ENCODE measurements at regions not wholly inside any gene's neighbourhood (a gene's known extent, or its start where the extent isn't known, plus 50 kb on each side); places are given as distances from the start of the nearest gene placed in this dataset.

GRCh38 chr3:191962324-191962723, 501.4 kb downstream of the PYDC2 start:
- CTCF ChIA-PET = no interaction called here
- Mint-ChIP-seq H3K9me3 (ENCODE audit: unreplicated experiment) (no peaks in the 10 kb centered on the region), H3K4me3 (ENCODE audit: unreplicated experiment) (no peak overlapping the region), H3K27me3 (ENCODE audit: insufficient read depth, unreplicated experiment) (no peaks in the 10 kb centered on the region), H3K36me3 (ENCODE audit: insufficient read depth, unreplicated experiment) (no peaks in the 10 kb centered on the region), H3K4me1 (ENCODE audit: low read depth, unreplicated experiment) (peaks cover 6% of the 10 kb centered on the region), H3K27ac (ENCODE audit: unreplicated experiment) (no peak overlapping the region)
- Histone ChIP-seq H3K9me3 (no peaks in the 10 kb centered on the region), H3K36me3 (ENCODE audit: control insufficient read depth, insufficient read depth, low read length) (no peaks in the 10 kb centered on the region), H3K4me1 (peaks cover 11% of the 10 kb centered on the region), H3K27me3 (replicated peaks; ENCODE audit: control insufficient read depth, insufficient read depth, low read length) (no peaks in the 10 kb centered on the region), H3K4me3 (ENCODE audit: low read depth, low read length) (no peak overlapping the region)
- intact Hi-C loops (cut with micrococcal nuclease; ENCODE audit: unreplicated experiment) = no loop called here
- BruUV-seq (replicated peaks) = no TSS peak
- POLR2A ChIA-PET = no interaction called here
- no peak for DNase-seq
- TF ChIP-seq, protein P1, sequence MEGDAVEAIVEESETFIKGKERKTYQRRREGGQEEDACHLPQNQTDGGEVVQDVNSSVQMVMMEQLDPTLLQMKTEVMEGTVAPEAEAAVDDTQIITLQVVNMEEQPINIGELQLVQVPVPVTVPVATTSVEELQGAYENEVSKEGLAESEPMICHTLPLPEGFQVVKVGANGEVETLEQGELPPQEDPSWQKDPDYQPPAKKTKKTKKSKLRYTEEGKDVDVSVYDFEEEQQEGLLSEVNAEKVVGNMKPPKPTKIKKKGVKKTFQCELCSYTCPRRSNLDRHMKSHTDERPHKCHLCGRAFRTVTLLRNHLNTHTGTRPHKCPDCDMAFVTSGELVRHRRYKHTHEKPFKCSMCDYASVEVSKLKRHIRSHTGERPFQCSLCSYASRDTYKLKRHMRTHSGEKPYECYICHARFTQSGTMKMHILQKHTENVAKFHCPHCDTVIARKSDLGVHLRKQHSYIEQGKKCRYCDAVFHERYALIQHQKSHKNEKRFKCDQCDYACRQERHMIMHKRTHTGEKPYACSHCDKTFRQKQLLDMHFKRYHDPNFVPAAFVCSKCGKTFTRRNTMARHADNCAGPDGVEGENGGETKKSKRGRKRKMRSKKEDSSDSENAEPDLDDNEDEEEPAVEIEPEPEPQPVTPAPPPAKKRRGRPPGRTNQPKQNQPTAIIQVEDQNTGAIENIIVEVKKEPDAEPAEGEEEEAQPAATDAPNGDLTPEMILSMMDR (IDR thresholded peaks at IDR 0.05; ENCODE audit: insufficient read depth in 1 of 2, low read depth in 1 of 2, low read length in 1 of 2, severe bottlenecking in 1 of 2, unreplicated experiment in 1 of 2) = no peak

- Histone ChIP-seq H3K27me3 (replicated peaks; ENCODE audit: control insufficient read depth, insufficient read depth, low read length) (no peaks in the 10 kb centered on the region), H3K9me3 (no peaks in the 10 kb centered on the region), H3K4me1 (peaks cover 11% of the 10 kb centered on the region), H3K4me3 (ENCODE audit: low read depth, low read length) (no peak overlapping the region), H3K36me3 (ENCODE audit: control insufficient read depth, insufficient read depth, low read length) (no peaks in the 10 kb centered on the region)
- Mint-ChIP-seq H3K27ac (ENCODE audit: unreplicated experiment) (no peak overlapping the region), H3K4me3 (ENCODE audit: unreplicated experiment) (no peak overlapping the region), H3K9me3 (ENCODE audit: unreplicated experiment) (no peaks in the 10 kb centered on the region), H3K27me3 (ENCODE audit: insufficient read depth, unreplicated experiment) (no peaks in the 10 kb centered on the region), H3K4me1 (ENCODE audit: low read depth, unreplicated experiment) (peaks cover 6% of the 10 kb centered on the region), H3K36me3 (ENCODE audit: insufficient read depth, unreplicated experiment) (no peaks in the 10 kb centered on the region)
- POLR2A ChIA-PET = no interaction called here
- TF ChIP-seq, protein P1 (IDR thresholded peaks at IDR 0.05; ENCODE audit: insufficient read depth in 1 of 2, low read depth in 1 of 2, low read length in 1 of 2, severe bottlenecking in 1 of 2, unreplicated experiment in 1 of 2) = no peak
- BruUV-seq (replicated peaks) = no TSS peak
- no peak for DNase-seq
- CTCF ChIA-PET = no interaction called here
- intact Hi-C loops (cut with micrococcal nuclease; ENCODE audit: unreplicated experiment) = no loop called here
These were observed 502.2 kb downstream of the PYDC2 start for GRCh38 chr3:191963182-191963581.

GRCh38 chr3:191966556-191966955, 505.6 kb downstream of the PYDC2 start:
- intact Hi-C loops (cut with micrococcal nuclease; ENCODE audit: unreplicated experiment) = no loop called here
- ChIA-PET POLR2A (no interaction called here), CTCF (no interaction called here)

More at GRCh38 chr3:191966556-191966955, 505.6 kb downstream of the PYDC2 start:
- H3K36me3 ChIP-seq (ENCODE audit: control insufficient read depth, insufficient read depth, low read length) = no peaks in the 10 kb centered on the region
- H3K27me3 ChIP-seq (replicated peaks; ENCODE audit: control insufficient read depth, insufficient read depth, low read length) = no peaks in the 10 kb centered on the region
- Mint-ChIP-seq H3K4me1 (ENCODE audit: low read depth, unreplicated experiment) (peaks cover 3% of the 10 kb centered on the region), H3K27ac (ENCODE audit: unreplicated experiment) (no peak overlapping the region), H3K36me3 (ENCODE audit: insufficient read depth, unreplicated experiment) (no peaks in the 10 kb centered on the region), H3K4me3 (ENCODE audit: unreplicated experiment) (no peak overlapping the region), H3K27me3 (ENCODE audit: insufficient read depth, unreplicated experiment) (no peaks in the 10 kb centered on the region), H3K9me3 (ENCODE audit: unreplicated experiment) (no peaks in the 10 kb centered on the region)
- H3K4me1 ChIP-seq = peaks cover 4% of the 10 kb centered on the region; the same call in 1 of the 2 replicates
- no peak for DNase-seq
- no TSS peak for BruUV-seq (replicated peaks)
- no peaks in the 10 kb centered on the region for H3K9me3 ChIP-seq
- no peak overlapping the region for H3K4me3 ChIP-seq (ENCODE audit: low read depth, low read length)
- TF ChIP-seq, protein P1 (IDR thresholded peaks at IDR 0.05; ENCODE audit: insufficient read depth in 1 of 2, low read depth in 1 of 2, low read length in 1 of 2, severe bottlenecking in 1 of 2, unreplicated experiment in 1 of 2) = no peak
